ENCODE measurements at regions not wholly inside any gene's neighbourhood (a gene's known extent, or its start where the extent isn't known, plus 50 kb on each side); places are given as distances from the start of the nearest gene placed in this dataset.

GRCh38 chr10:130983749-130984148 lies 327.8 kb downstream of the TCERG1L start:
- 3% methylated on average over 2 of the region's 2 CpGs for WGBS (ENCODE audit: missing lambda C conversion rate)
- no peak for FAIRE-seq
- POLR2A ChIA-PET, result no interaction called here

GRCh38 chr10:130984686-130985085 lies 326.8 kb downstream of the TCERG1L start:
- FAIRE-seq (no peak), ATAC-seq (no peak), DNase-seq (ENCODE audit: low read depth in 1 of 2, low spot score in 1 of 2) (no peak)
- no peaks in the 10 kb centered on the region for H3K9me3 ChIP-seq
- TF ChIP-seq HOXB5 (CRISPR knock-in tag; IDR thresholded peaks at IDR 0.05) (no peak), RNF2 (IDR thresholded peaks at IDR 0.05; ENCODE audit: borderline replicate concordance, low read depth) (no peak), NPAS2 (CRISPR knock-in tag; IDR thresholded peaks at IDR 0.05; ENCODE audit: borderline replicate concordance) (no peak), PHF8 (IDR thresholded peaks at IDR 0.05; ENCODE audit: borderline replicate concordance, low read depth) (no peak), POLR2AphosphoS2 (conservative IDR thresholded peaks at IDR 0.05; ENCODE audit: low read length) (no peak), SREBF2 (IDR thresholded peaks at IDR 0.05) (no peak), ZFP36 (IDR thresholded peaks at IDR 0.05; ENCODE audit: borderline replicate concordance, partially characterized antibody) (no peak), TP53 (CRISPR knock-in tag; IDR thresholded peaks at IDR 0.05) (no peak), CHD4 (IDR thresholded peaks at IDR 0.05; ENCODE audit: borderline replicate concordance) (no peak), KDM1A (IDR thresholded peaks at IDR 0.05; ENCODE audit: low read depth) (no peak), HDAC2 (IDR thresholded peaks at IDR 0.05) (no peak), REST (IDR thresholded peaks at IDR 0.05) (no peak), EP300 (IDR thresholded peaks at IDR 0.05) (no peak), GATA3 (IDR thresholded peaks at IDR 0.05; ENCODE audit: borderline replicate concordance) (no peak), CEBPB (IDR thresholded peaks at IDR 0.05) (no peak), MYC (IDR thresholded peaks at IDR 0.05; ENCODE audit: borderline replicate concordance, low read length) (no peak)
- TF ChIP-seq, protein P1, sequence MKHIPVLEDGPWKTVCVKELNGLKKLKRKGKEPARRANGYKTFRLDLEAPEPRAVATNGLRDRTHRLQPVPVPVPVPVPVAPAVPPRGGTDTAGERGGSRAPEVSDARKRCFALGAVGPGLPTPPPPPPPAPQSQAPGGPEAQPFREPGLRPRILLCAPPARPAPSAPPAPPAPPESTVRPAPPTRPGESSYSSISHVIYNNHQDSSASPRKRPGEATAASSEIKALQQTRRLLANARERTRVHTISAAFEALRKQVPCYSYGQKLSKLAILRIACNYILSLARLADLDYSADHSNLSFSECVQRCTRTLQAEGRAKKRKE (CRISPR knock-in tag; IDR thresholded peaks at IDR 0.05; ENCODE audit: low read depth), result no peak
- TF ChIP-seq, protein P2, sequence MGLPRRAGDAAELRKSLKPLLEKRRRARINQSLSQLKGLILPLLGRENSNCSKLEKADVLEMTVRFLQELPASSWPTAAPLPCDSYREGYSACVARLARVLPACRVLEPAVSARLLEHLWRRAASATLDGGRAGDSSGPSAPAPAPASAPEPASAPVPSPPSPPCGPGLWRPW (IDR thresholded peaks at IDR 0.05), result no peak
- TF ChIP-seq, protein P3, sequence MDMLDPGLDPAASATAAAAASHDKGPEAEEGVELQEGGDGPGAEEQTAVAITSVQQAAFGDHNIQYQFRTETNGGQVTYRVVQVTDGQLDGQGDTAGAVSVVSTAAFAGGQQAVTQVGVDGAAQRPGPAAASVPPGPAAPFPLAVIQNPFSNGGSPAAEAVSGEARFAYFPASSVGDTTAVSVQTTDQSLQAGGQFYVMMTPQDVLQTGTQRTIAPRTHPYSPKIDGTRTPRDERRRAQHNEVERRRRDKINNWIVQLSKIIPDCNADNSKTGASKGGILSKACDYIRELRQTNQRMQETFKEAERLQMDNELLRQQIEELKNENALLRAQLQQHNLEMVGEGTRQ (IDR thresholded peaks at IDR 0.05), result no peak
- CTCF ChIA-PET, result no interaction called here
- 75% methylated on average over 1 of the region's 3 CpGs for WGBS (ENCODE audit: missing lambda C conversion rate)
- H3K4me3 ChIP-seq, result no peak overlapping the region
- H3K4me1 ChIP-seq, result no peaks in the 10 kb centered on the region
- no peak overlapping the region for H3K4me2 ChIP-seq
- POLR2A ChIA-PET, result no interaction called here
- no peak overlapping the region for H3K27ac ChIP-seq

More at GRCh38 chr10:130983749-130984148, 327.8 kb downstream of the TCERG1L start:
- Histone ChIP-seq H3K9me3 (no peaks in the 10 kb centered on the region), H3K4me3 (no peak overlapping the region), H3K4me1 (no peaks in the 10 kb centered on the region), H3K27ac (no peak overlapping the region), H3K4me2 (no peak overlapping the region)
- no peak for DNase-seq (ENCODE audit: low read depth in 1 of 2, low spot score in 1 of 2)
- TF ChIP-seq SMC3 (IDR thresholded peaks at IDR 0.05) (no peak), RFX5 (IDR thresholded peaks at IDR 0.05) (no peak), NPAS2 (CRISPR knock-in tag; IDR thresholded peaks at IDR 0.05; ENCODE audit: borderline replicate concordance) (no peak), EHMT2 (IDR thresholded peaks at IDR 0.05; ENCODE audit: low read depth) (no peak), NFE2L2 (conservative IDR thresholded peaks at IDR 0.05; ENCODE audit: low read length) (no peak), HOXB13 (CRISPR knock-in tag; IDR thresholded peaks at IDR 0.05; ENCODE audit: low read depth) (no peak)
- TF ChIP-seq, protein P1 (CRISPR knock-in tag; IDR thresholded peaks at IDR 0.05; ENCODE audit: low read depth), result no peak
- ATAC-seq, result no peak
- CTCF ChIA-PET, result no interaction called here

All from A549 (cell line).